ENCODE measurements at regions not wholly inside any gene's neighbourhood (a gene's known extent, or its start where the extent isn't known, plus 50 kb on each side); places are given as distances from the start of the nearest gene placed in this dataset.
A peak's percentile ranks its signal among the peaks of the same experiment; 100 is the strongest.

- Histone ChIP-seq H3K27ac (ENCODE audit: low read depth in 1 of 2, low read length in 2 of 2) (no peak overlapping the region), H3K36me3 (replicated peaks in 1 of 2; ENCODE audit: control insufficient read depth in 1 of 2, insufficient read depth in 2 of 2, low read length in 2 of 2) (no peaks in the 10 kb centered on the region), H3K79me2 (ENCODE audit: insufficient read depth, low read length) (no peaks in the 10 kb centered on the region), H3K4me1 (ENCODE audit: control insufficient read depth in 1 of 2, insufficient read depth in 2 of 2, low read length in 2 of 2) (peaks cover 0 to 5% of the 10 kb centered on the region in 2 donors), H3K9me3 (replicated peaks in 1 of 2; ENCODE audit: control insufficient read depth in 1 of 2, insufficient read depth in 1 of 2, low read length in 2 of 2) (no peaks in the 10 kb centered on the region), H2AFZ (ENCODE audit: insufficient read depth, low read depth, low read length, poor library complexity, severe bottlenecking) (peak overlapping the region; percentile 50), H4K20me1 (ENCODE audit: insufficient read depth, low read length) (no peaks in the 10 kb centered on the region), H3K27me3 (ENCODE audit: control insufficient read depth in 2 of 2, insufficient read depth in 2 of 2, low read length in 2 of 2) (no peaks in the 10 kb centered on the region), H3K4me2 (replicated peaks; ENCODE audit: extremely low read depth, low read length, poor library complexity, severe bottlenecking) (peak overlapping the region; percentile 43), H3K4me3 (replicated peaks in 1 of 3; ENCODE audit: low read depth in 2 of 3, low read length in 3 of 3) (peak overlapping the region in 1 of 3 experiments; percentile 12), H3K9ac (ENCODE audit: insufficient read depth, low read length, poor library complexity, severe bottlenecking) (no peak overlapping the region)
- Mint-ChIP-seq H3K4me3 (peak overlapping the region in 1 of 2 donors; percentile 71), H3K27ac (no peak overlapping the region), H3K36me3 (no peaks in the 10 kb centered on the region), H3K27me3 (ENCODE audit: low read depth in 3 of 3) (peaks cover 4 to 8% (median 5%) of the 10 kb centered on the region in 3 donors), H3K9me3 (peaks cover 0 to 1% (median 0%) of the 10 kb centered on the region in 7 donors), H3K4me1 (peaks cover 5% of the 10 kb centered on the region)
- WGBS (ENCODE audit: insufficient coverage), result 5% methylated on average over 14 of the region's 24 CpGs
- intact Hi-C loops (cut with micrococcal nuclease), result loop anchor here (1.0 kb wide), 2 partner anchors 314 to 331 kb away; no protein-coding TSS in a partner anchor
- TF ChIP-seq CTCF (IDR thresholded peaks at IDR 0.05), result peak; percentile 94
- peak; percentile 59 to 70 (median 59) for DNase-seq
Observed at GRCh38 chr3:9302425-9303181, 53.2 kb upstream of the SRGAP3 start.

- Histone ChIP-seq H3K79me2 (ENCODE audit: insufficient read depth, low read length) (no peaks in the 10 kb centered on the region), H3K4me2 (replicated peaks; ENCODE audit: extremely low read depth, low read length, poor library complexity, severe bottlenecking) (no peak overlapping the region), H3K27ac (ENCODE audit: low read depth in 1 of 2, low read length in 2 of 2) (no peak overlapping the region), H3K27me3 (ENCODE audit: control insufficient read depth in 2 of 2, insufficient read depth in 2 of 2, low read length in 2 of 2) (no peaks in the 10 kb centered on the region), H3K4me1 (ENCODE audit: control insufficient read depth in 1 of 2, insufficient read depth in 2 of 2, low read length in 2 of 2) (no peaks in the 10 kb centered on the region), H3K36me3 (replicated peaks in 1 of 2; ENCODE audit: control insufficient read depth in 1 of 2, insufficient read depth in 2 of 2, low read length in 2 of 2) (no peaks in the 10 kb centered on the region), H3K9ac (ENCODE audit: insufficient read depth, low read length, poor library complexity, severe bottlenecking) (no peak overlapping the region), H4K20me1 (ENCODE audit: insufficient read depth, low read length) (no peaks in the 10 kb centered on the region), H3K4me3 (replicated peaks in 1 of 3; ENCODE audit: low read depth in 2 of 3, low read length in 3 of 3) (no peak overlapping the region), H3K9me3 (replicated peaks in 1 of 2; ENCODE audit: control insufficient read depth in 1 of 2, insufficient read depth in 1 of 2, low read length in 2 of 2) (no peaks in the 10 kb centered on the region), H2AFZ (ENCODE audit: insufficient read depth, low read depth, low read length, poor library complexity, severe bottlenecking) (no peak overlapping the region)
- no peaks in the 10 kb centered on the region for H3K9me3 Mint-ChIP-seq
- DNase-seq, result no peak
- peak overlapping the region in 1 of 7 donors; percentile 35 for H3K27ac Mint-ChIP-seq
- H3K36me3 Mint-ChIP-seq, result no peaks in the 10 kb centered on the region
- 91% methylated on average over 2 of the region's 3 CpGs for WGBS (ENCODE audit: insufficient coverage)
- TF ChIP-seq CTCF (IDR thresholded peaks at IDR 0.05), result no peak
- H3K4me3 Mint-ChIP-seq, result no peak overlapping the region
- H3K27me3 Mint-ChIP-seq (ENCODE audit: low read depth in 3 of 3), result peaks cover 2 to 5% (median 4%) of the 10 kb centered on the region in 3 donors
- H3K4me1 Mint-ChIP-seq, result no peaks in the 10 kb centered on the region
- intact Hi-C loops (cut with micrococcal nuclease), result no loop called here
Observed at GRCh38 chr3:9308298-9308990, 54.4 kb upstream of the THUMPD3 start.
